ENCODE measurements at regions not wholly inside any gene's neighbourhood (a gene's known extent, or its start where the extent isn't known, plus 50 kb on each side); places are given as distances from the start of the nearest gene placed in this dataset.

DNA sequence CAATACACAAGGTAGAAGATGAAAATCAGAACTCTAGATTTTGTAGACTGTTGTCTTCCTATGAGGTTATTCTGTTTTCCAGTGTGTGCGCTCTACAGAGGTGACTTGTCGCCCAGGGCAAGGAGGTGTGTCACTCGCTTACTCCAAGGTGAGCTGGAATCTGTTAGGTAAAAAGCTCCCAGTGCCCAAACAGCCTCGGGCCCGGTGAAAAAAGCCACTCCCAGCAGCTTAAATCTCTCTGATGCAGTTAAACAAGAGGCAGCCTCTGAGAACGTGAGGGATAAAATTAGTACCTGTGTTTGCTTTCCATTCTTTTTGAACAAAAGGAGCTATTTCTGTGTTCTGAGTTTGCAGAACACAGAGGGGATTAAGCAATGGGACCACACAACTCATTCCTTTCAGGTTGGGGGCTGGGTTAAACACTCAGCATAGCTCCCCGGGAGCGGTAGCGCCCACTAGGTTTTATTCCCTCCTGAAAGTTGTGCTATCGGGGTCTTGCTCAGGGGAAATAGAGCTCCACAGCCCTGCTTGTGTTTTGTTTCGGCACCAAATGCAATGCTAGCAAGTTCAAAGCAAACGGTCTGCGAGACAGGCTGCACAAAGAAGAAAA, 181.2 kb downstream of the FOXA2 start:
- ChIA-PET CTCF (interaction anchor here (0.7 kb wide), 1 partner anchor 21 kb away, joined by 3 read pairs; no protein-coding TSS in a partner anchor), POLR2A (no interaction called here)
- TF ChIP-seq, protein P1, sequence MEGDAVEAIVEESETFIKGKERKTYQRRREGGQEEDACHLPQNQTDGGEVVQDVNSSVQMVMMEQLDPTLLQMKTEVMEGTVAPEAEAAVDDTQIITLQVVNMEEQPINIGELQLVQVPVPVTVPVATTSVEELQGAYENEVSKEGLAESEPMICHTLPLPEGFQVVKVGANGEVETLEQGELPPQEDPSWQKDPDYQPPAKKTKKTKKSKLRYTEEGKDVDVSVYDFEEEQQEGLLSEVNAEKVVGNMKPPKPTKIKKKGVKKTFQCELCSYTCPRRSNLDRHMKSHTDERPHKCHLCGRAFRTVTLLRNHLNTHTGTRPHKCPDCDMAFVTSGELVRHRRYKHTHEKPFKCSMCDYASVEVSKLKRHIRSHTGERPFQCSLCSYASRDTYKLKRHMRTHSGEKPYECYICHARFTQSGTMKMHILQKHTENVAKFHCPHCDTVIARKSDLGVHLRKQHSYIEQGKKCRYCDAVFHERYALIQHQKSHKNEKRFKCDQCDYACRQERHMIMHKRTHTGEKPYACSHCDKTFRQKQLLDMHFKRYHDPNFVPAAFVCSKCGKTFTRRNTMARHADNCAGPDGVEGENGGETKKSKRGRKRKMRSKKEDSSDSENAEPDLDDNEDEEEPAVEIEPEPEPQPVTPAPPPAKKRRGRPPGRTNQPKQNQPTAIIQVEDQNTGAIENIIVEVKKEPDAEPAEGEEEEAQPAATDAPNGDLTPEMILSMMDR (IDR thresholded peaks at IDR 0.05; ENCODE audit: insufficient read depth, low read depth, low read length) = no peak
- Histone ChIP-seq H3K36me3 (ENCODE audit: control insufficient read depth, insufficient read depth, low read length) (no peaks in the 10 kb centered on the region), H3K4me3 (ENCODE audit: low read depth, low read length) (no peak overlapping the region), H3K27me3 (ENCODE audit: control insufficient read depth, insufficient read depth, low read length) (no peaks in the 10 kb centered on the region)
- DNase-seq (ENCODE audit: low read depth) = no peak

DNA sequence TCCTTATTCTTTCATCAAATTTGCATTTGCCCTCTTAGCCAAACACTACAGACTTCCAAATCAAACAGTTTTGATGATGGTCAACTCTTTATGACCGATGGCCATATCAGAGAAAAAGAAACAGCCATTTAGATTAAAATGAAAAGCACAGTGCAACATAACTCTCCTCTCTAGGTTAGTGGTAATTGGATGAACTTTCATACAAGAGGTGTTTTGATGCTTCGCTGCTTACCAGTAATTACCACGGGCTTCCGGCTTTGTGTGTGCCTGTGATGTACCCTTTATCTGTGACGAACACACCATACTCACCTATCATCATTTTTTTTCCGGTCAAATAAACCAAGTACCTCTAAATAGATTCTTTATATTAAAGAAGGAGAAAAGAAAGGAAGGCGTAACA, 181.8 kb downstream of the FOXA2 start:
- Histone ChIP-seq H3K36me3 (ENCODE audit: control insufficient read depth, insufficient read depth, low read length) (no peaks in the 10 kb centered on the region), H3K4me3 (ENCODE audit: low read depth, low read length) (no peak overlapping the region), H3K27me3 (ENCODE audit: control insufficient read depth, insufficient read depth, low read length) (no peaks in the 10 kb centered on the region)
- no peak for DNase-seq (ENCODE audit: low read depth)
- ChIA-PET POLR2A (no interaction called here), CTCF (no interaction called here)
- TF ChIP-seq, protein P1 (IDR thresholded peaks at IDR 0.05; ENCODE audit: insufficient read depth, low read depth, low read length) = no peak

DNA sequence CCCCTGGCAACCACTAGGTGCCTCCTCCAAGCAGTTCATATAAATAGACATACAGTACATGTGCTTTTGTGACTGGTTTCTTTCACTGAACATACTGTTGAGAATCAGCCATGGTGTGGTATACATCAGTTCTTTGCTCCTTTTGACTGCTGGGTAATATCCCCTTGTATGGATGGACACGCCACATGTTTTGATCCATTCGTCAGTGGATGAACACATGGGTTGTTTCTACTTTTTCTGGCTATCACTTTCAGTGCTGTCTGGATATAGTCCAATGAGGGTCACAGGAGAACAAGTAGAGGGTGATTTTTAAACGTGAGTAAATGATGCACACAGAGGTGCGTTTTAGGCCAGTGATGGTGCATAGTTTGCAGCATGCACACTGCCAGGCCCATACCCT, 183.9 kb downstream of the FOXA2 start:
- POLR2A ChIA-PET = no interaction called here
- H3K27me3 ChIP-seq (ENCODE audit: control insufficient read depth, insufficient read depth, low read length) = no peaks in the 10 kb centered on the region
- DNase-seq (ENCODE audit: low read depth) = no peak
- CTCF ChIA-PET = no interaction called here
- TF ChIP-seq, protein P1 (IDR thresholded peaks at IDR 0.05; ENCODE audit: insufficient read depth, low read depth, low read length) = no peak
- H3K4me3 ChIP-seq (ENCODE audit: low read depth, low read length) = no peak overlapping the region
- no peaks in the 10 kb centered on the region for H3K36me3 ChIP-seq (ENCODE audit: control insufficient read depth, insufficient read depth, low read length)

DNA sequence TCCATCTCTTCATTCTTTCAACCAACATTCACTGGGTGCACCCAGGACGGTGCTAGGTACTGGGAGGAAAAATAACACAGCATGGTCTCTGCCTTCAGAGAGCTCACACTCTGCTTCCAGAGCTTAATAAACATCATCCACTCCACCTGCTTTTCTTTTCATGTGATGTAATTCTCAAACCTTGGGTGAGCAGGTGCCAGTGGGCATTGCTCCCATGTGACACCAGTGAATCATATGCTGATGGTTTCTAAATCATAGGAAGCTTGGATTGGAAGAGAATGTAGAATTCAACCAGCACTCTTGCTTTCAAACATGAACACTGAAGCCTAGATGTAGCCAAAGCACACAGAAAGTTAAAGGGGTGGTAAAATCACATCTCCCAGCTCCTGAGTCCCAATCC, 189.8 kb downstream of the FOXA2 start:
- POLR2A ChIA-PET = no interaction called here
- Histone ChIP-seq H3K27me3 (ENCODE audit: control insufficient read depth, insufficient read depth, low read length) (no peaks in the 10 kb centered on the region), H3K36me3 (ENCODE audit: control insufficient read depth, insufficient read depth, low read length) (no peaks in the 10 kb centered on the region), H3K4me3 (ENCODE audit: low read depth, low read length) (no peak overlapping the region)
- CTCF ChIA-PET = no interaction called here
- TF ChIP-seq, protein P1 (IDR thresholded peaks at IDR 0.05; ENCODE audit: insufficient read depth, low read depth, low read length) = no peak
- DNase-seq (ENCODE audit: low read depth) = no peak

DNA sequence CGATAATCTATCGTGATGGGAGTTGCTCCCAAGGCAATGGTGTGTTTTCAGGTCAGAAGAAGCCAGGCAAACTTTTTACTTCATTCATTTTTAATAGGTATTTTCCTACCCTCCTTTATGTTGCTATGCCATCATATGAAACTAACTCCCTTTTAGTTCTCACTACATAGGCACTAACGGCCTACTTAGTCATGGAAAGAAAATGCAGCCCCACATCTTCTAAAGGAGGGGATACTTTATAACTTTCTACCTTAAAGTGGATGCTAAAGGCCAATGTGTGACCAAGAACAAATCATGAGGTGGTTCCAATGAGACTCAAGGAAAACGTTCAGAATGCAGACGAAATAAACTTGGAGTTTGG, 193.8 kb downstream of the FOXA2 start:
- TF ChIP-seq, protein P1 (IDR thresholded peaks at IDR 0.05; ENCODE audit: insufficient read depth, low read depth, low read length) = no peak
- H3K4me3 ChIP-seq (ENCODE audit: low read depth, low read length) = no peak overlapping the region
- H3K27me3 ChIP-seq (ENCODE audit: control insufficient read depth, insufficient read depth, low read length) = no peaks in the 10 kb centered on the region
- no peak for DNase-seq (ENCODE audit: low read depth)
- no peaks in the 10 kb centered on the region for H3K36me3 ChIP-seq (ENCODE audit: control insufficient read depth, insufficient read depth, low read length)
- ChIA-PET CTCF (no interaction called here), POLR2A (no interaction called here)

All from BJ (cell line).